ENCODE measurements at regions not wholly inside any gene's neighbourhood (a gene's known extent, or its start where the extent isn't known, plus 50 kb on each side); places are given as distances from the start of the nearest gene placed in this dataset.

DNA sequence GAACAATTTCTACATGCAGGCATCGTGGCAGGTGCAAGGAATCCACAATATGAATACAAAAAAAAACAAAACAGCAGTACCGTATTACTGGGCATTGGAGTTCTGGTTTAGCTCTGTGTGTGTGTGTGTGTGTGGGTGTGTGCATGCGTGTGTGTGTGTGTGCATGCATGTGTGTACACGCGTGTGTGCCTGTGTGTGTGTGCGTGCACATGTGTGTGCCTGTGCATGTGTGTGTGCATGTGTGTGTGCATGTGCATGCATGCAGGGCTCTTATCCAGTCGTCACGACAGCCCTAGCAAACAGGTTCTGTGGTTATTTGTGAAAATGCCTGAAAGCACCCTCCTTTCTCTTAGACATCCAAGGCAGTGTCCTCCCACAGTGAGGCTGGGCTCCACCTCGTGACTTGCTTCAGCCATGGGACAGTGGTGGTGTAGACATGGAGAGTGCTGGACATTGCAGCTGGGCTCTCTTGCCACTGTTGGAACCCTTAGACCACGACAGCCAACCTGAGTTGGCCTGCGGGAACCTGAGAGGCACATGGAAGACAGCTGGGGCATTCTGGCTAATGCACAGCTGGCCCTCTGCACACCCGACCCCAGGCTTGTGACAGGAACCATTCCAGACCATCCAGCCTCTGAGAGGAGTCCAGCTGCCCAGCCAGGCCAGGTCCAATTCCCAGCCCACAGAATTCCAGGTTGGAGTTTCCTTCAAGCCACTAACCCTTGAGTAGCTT lies 173.4 kb upstream of the SHH start (continued):
- TF ChIP-seq, protein P1, sequence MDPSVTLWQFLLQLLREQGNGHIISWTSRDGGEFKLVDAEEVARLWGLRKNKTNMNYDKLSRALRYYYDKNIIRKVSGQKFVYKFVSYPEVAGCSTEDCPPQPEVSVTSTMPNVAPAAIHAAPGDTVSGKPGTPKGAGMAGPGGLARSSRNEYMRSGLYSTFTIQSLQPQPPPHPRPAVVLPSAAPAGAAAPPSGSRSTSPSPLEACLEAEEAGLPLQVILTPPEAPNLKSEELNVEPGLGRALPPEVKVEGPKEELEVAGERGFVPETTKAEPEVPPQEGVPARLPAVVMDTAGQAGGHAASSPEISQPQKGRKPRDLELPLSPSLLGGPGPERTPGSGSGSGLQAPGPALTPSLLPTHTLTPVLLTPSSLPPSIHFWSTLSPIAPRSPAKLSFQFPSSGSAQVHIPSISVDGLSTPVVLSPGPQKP (IDR thresholded peaks at IDR 0.05; ENCODE audit: low read depth, low read length), result no peak
- TF ChIP-seq, protein P2, sequence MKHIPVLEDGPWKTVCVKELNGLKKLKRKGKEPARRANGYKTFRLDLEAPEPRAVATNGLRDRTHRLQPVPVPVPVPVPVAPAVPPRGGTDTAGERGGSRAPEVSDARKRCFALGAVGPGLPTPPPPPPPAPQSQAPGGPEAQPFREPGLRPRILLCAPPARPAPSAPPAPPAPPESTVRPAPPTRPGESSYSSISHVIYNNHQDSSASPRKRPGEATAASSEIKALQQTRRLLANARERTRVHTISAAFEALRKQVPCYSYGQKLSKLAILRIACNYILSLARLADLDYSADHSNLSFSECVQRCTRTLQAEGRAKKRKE (CRISPR knock-in tag; IDR thresholded peaks at IDR 0.05; ENCODE audit: low read depth), result no peak
- no peak for TF ChIP-seq POLR2A (IDR thresholded peaks at IDR 0.05; ENCODE audit: low read length)
- TF ChIP-seq EP300 (IDR thresholded peaks at IDR 0.05), result no peak

DNA sequence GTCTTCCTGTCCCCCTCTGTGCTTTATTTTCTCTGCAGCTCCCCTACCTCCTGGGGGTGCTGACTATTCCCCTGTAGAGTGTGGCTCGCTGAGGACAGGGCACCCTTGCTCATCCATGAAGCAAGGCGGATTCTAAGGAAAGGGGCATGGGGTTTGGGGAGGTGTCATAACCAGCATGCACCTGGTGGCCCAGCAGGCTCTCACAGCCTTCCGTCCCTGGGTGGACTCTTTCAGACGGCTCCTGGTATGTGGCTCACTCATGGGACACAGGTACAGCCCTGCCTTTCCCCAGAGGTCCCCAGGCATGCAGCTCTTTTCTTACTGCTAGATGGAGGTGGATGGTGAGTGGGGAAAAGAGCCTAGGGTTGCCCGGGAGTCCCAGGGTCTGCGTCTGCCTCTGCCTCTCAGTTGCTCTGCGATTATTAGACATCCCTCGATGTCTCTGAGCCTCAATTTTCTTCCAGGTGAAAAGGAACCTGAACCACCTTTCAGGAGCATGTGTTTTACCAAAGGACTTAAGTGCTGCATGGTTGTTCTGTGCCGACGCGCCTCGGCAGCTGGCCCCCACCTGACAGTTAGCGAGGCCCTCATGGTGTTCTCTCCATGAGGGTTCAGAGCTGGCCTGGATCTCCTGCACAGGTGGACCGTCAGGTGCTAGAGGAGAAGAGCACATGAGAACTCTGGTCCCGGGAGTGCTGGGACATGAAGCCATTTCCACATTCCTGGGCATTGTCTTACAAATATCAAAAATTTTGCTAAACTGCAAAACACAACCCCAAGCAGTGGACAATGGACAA lies 172.5 kb upstream of the SHH start:
- no peaks in the 10 kb centered on the region for H3K4me1 ChIP-seq
- H3K9me3 ChIP-seq, result no peaks in the 10 kb centered on the region
- no peak overlapping the region for H3K4me3 ChIP-seq
- POLR2A ChIA-PET, result no interaction called here
- ATAC-seq (no peak), FAIRE-seq (no peak), DNase-seq (ENCODE audit: low read depth in 1 of 2, low spot score in 1 of 2) (no peak)
- H3K4me2 ChIP-seq, result no peak overlapping the region
- CTCF ChIA-PET, result no interaction called here
- WGBS (ENCODE audit: missing lambda C conversion rate), result 64% methylated on average over 12 of the region's 15 CpGs
- no peak overlapping the region for H3K27ac ChIP-seq
- no peak for TF ChIP-seq RNF2 (IDR thresholded peaks at IDR 0.05; ENCODE audit: borderline replicate concordance, low read depth)
- TF ChIP-seq ZNF302 (CRISPR knock-in tag; IDR thresholded peaks at IDR 0.05), result no peak
- no peak for TF ChIP-seq RFX5 (IDR thresholded peaks at IDR 0.05)
- no peak for TF ChIP-seq CEBPB (IDR thresholded peaks at IDR 0.05)
- TF ChIP-seq, protein P3, sequence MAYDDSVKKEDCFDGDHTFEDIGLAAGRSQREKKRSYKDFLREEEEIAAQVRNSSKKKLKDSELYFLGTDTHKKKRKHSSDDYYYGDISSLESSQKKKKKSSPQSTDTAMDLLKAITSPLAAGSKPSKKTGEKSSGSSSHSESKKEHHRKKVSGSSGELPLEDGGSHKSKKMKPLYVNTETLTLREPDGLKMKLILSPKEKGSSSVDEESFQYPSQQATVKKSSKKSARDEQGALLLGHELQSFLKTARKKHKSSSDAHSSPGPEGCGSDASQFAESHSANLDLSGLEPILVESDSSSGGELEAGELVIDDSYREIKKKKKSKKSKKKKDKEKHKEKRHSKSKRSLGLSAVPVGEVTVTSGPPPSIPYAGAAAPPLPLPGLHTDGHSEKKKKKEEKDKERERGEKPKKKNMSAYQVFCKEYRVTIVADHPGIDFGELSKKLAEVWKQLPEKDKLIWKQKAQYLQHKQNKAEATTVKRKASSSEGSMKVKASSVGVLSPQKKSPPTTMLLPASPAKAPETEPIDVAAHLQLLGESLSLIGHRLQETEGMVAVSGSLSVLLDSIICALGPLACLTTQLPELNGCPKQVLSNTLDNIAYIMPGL (CRISPR knock-in tag; IDR thresholded peaks at IDR 0.05; ENCODE audit: borderline replicate concordance), result no peak
- no peak for TF ChIP-seq MAFK (IDR thresholded peaks at IDR 0.05; ENCODE audit: partially characterized antibody)
- TF ChIP-seq KDM1A (IDR thresholded peaks at IDR 0.05; ENCODE audit: low read depth), result no peak
- no peak for TF ChIP-seq FOXS1 (CRISPR knock-in tag; IDR thresholded peaks at IDR 0.05)
- no peak for TF ChIP-seq RARB (CRISPR knock-in tag; IDR thresholded peaks at IDR 0.05)
- TF ChIP-seq KDM5A (IDR thresholded peaks at IDR 0.05), result no peak
- no peak for TF ChIP-seq HEYL (CRISPR knock-in tag; IDR thresholded peaks at IDR 0.05)
- TF ChIP-seq NFE2L2 (conservative IDR thresholded peaks at IDR 0.05; ENCODE audit: low read length), result no peak
- TF ChIP-seq, protein P4, sequence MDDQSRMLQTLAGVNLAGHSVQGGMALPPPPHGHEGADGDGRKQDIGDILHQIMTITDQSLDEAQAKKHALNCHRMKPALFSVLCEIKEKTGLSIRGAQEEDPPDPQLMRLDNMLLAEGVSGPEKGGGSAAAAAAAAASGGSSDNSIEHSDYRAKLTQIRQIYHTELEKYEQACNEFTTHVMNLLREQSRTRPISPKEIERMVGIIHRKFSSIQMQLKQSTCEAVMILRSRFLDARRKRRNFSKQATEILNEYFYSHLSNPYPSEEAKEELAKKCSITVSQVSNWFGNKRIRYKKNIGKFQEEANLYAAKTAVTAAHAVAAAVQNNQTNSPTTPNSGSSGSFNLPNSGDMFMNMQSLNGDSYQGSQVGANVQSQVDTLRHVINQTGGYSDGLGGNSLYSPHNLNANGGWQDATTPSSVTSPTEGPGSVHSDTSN (IDR thresholded peaks at IDR 0.05), result no peak
- TF ChIP-seq FOSB (CRISPR knock-in tag; IDR thresholded peaks at IDR 0.05), result no peak
- TF ChIP-seq POLR2A (IDR thresholded peaks at IDR 0.05; ENCODE audit: low read length), result no peak
- no peak for TF ChIP-seq CHD4 (IDR thresholded peaks at IDR 0.05; ENCODE audit: borderline replicate concordance)
- TF ChIP-seq ZC3H11A (IDR thresholded peaks at IDR 0.05), result no peak
